Hepatocyte (in vitro differentiated cells): ENCODE measurements at regions not wholly inside any gene's neighbourhood (a gene's known extent, or its start where the extent isn't known, plus 50 kb on each side); places are given as distances from the start of the nearest gene placed in this dataset.

Source experiments
- DNase-seq: peaks from one replicate; pipeline ENCODE4 v3.0.0-alpha.2; 2016; ENCODE audit warnings: low spot score
- H2AFZ ChIP-seq: fragments of 200-600 bp; sonication (generic); 2 replicates; pipeline ENCODE4 v1.6.0; 2016; ENCODE audit warnings: antibody characterized with exemption, mild to moderate bottlenecking
- H3K27ac ChIP-seq: fragments of 200-600 bp; sonication (generic); 2 replicates; pipeline ENCODE4 v1.5.1; 2016; ENCODE audit warnings: mild to moderate bottlenecking
- H3K27me3 ChIP-seq: fragments of 200-600 bp; sonication (generic); 2 replicates; pipeline ENCODE4 v1.6.1; 2016
- H3K36me3 ChIP-seq: fragments of 200-600 bp; sonication (generic); replicated peaks from 2 replicates; pipeline ENCODE4 v1.5.1; 2016; ENCODE audit warnings: low read depth; ENCODE audit not compliant: insufficient read depth
- H3K4me1 ChIP-seq: fragments of 200-600 bp; sonication (generic); 2 replicates; pipeline ENCODE4 v1.5.1; 2016; ENCODE audit warnings: mild to moderate bottlenecking, moderate library complexity; ENCODE audit not compliant: insufficient read depth
- H3K4me2 ChIP-seq: fragments of 200-600 bp; sonication (generic); 2 replicates; pipeline ENCODE4 v1.6.0; 2016
- H3K4me3 ChIP-seq: fragments of 200-600 bp; sonication (generic); 2 replicates; pipeline ENCODE4 v1.5.1; 2016; ENCODE audit warnings: mild to moderate bottlenecking
- H3K79me2 ChIP-seq: fragments of 200-600 bp; sonication (generic); 2 replicates; pipeline ENCODE4 v1.6.0; 2017; ENCODE audit warnings: mild to moderate bottlenecking
- H3K9me2 ChIP-seq: fragments of 200-600 bp; sonication (generic); replicated peaks from 2 replicates; pipeline ENCODE4 v1.6.0; 2017; ENCODE audit warnings: mild to moderate bottlenecking; ENCODE audit not compliant: insufficient read depth
- H3K9me3 ChIP-seq: fragments of 200-600 bp; sonication (generic); 2 replicates; pipeline ENCODE4 v1.5.1; 2016; ENCODE audit warnings: low read depth, mild to moderate bottlenecking
- H4K20me1 ChIP-seq: fragments of 200-600 bp; sonication (generic); 2 replicates; pipeline ENCODE4 v1.6.0; 2016; ENCODE audit warnings: mild to moderate bottlenecking; ENCODE audit not compliant: insufficient read depth, poor library complexity, severe bottlenecking
- CTCF ChIP-seq: fragments of 200-600 bp; sonication (generic); IDR thresholded peaks from 2 replicates; pipeline ENCODE4 v1.5.1; 2016; ENCODE audit warnings: antibody characterized with exemption, mild to moderate bottlenecking; ENCODE audit not compliant: poor library complexity
- EZH2 ChIP-seq: fragments of 200-600 bp; sonication (generic); IDR thresholded peaks from 2 replicates; pipeline ENCODE4 v1.6.1; 2016; ENCODE audit warnings: antibody characterized with exemption, mild to moderate bottlenecking, borderline replicate concordance
- EZH2phosphoT487 ChIP-seq: fragments of 200-600 bp; sonication (generic); IDR thresholded peaks from one replicate; pipeline ENCODE4 v1.6.1; 2018; ENCODE audit warnings: antibody characterized with exemption, mild to moderate bottlenecking, low read depth, moderate library complexity; ENCODE audit not compliant: unreplicated experiment, severe bottlenecking
- WGBS: methylation state at CpG from one replicate; pipeline ENCODE4 v1.1.6; 2016; ENCODE audit warnings: low lambda C conversion rate; ENCODE audit errors: missing lambda C conversion rate; 5-methylcytosine and 5-hydroxymethylcytosine counted together

- Histone ChIP-seq H3K4me1 (no peaks in the 10 kb centered on the region), H2AFZ (no peak overlapping the region), H3K27ac (no peak overlapping the region), H3K9me2 (no peaks in the 10 kb centered on the region), H4K20me1 (no peaks in the 10 kb centered on the region), H3K9me3 (no peaks in the 10 kb centered on the region), H3K4me2 (no peak overlapping the region), H3K79me2 (no peaks in the 10 kb centered on the region), H3K36me3 (no peaks in the 10 kb centered on the region), H3K4me3 (no peak overlapping the region), H3K27me3 (no peaks in the 10 kb centered on the region)
- no peak for TF ChIP-seq CTCF
- no peak for TF ChIP-seq EZH2phosphoT487
- TF ChIP-seq EZH2, result no peak
- no peak for DNase-seq
Observed at GRCh38 chr7:46428295-46428694, 507.2 kb upstream of the IGFBP3 start.

- Histone ChIP-seq H3K9me2 (no peaks in the 10 kb centered on the region), H4K20me1 (no peaks in the 10 kb centered on the region), H3K9me3 (no peaks in the 10 kb centered on the region), H3K27ac (no peak overlapping the region), H3K4me2 (no peak overlapping the region), H3K4me3 (no peak overlapping the region), H3K36me3 (no peaks in the 10 kb centered on the region), H3K27me3 (no peaks in the 10 kb centered on the region), H3K4me1 (peaks cover 5% of the 10 kb centered on the region), H3K79me2 (no peaks in the 10 kb centered on the region), H2AFZ (no peak overlapping the region)
- no peak for DNase-seq
- no peak for TF ChIP-seq EZH2
- WGBS, result 75% methylated on average over 1 of the region's 1 CpG
Observed at GRCh38 chr7:46424934-46425333, 503.9 kb upstream of the IGFBP3 start.

GRCh38 chr7:46421441-46422230, 500.6 kb upstream of the IGFBP3 start:
- Histone ChIP-seq H3K9me2 (no peaks in the 10 kb centered on the region), H3K36me3 (no peaks in the 10 kb centered on the region), H3K4me2 (no peak overlapping the region), H3K4me1 (peaks cover 5% of the 10 kb centered on the region), H3K9me3 (no peaks in the 10 kb centered on the region), H3K27ac (no peak overlapping the region), H3K79me2 (no peaks in the 10 kb centered on the region), H3K27me3 (no peaks in the 10 kb centered on the region), H4K20me1 (no peaks in the 10 kb centered on the region), H2AFZ (no peak overlapping the region), H3K4me3 (no peak overlapping the region)
- 64% methylated on average over 2 of the region's 2 CpGs for WGBS
- no peak for DNase-seq
- TF ChIP-seq EZH2phosphoT487 (no peak), CTCF (no peak), EZH2 (no peak)

GRCh38 chr7:46414946-46415345, 493.9 kb upstream of the IGFBP3 start:
- Histone ChIP-seq H4K20me1 (no peaks in the 10 kb centered on the region), H2AFZ (no peak overlapping the region), H3K27me3 (no peaks in the 10 kb centered on the region)

More at GRCh38 chr7:46414946-46415345, 493.9 kb upstream of the IGFBP3 start:
- no peak overlapping the region for H3K4me3 ChIP-seq
- no peak overlapping the region for H3K27ac ChIP-seq
- no peaks in the 10 kb centered on the region for H3K79me2 ChIP-seq
- H3K4me2 ChIP-seq, result no peak overlapping the region
- no peak for DNase-seq
- no peak for TF ChIP-seq EZH2phosphoT487
- no peak for TF ChIP-seq CTCF
- no peak for TF ChIP-seq EZH2
- H3K36me3 ChIP-seq, result no peaks in the 10 kb centered on the region
- no peaks in the 10 kb centered on the region for H3K9me2 ChIP-seq
- no peaks in the 10 kb centered on the region for H3K4me1 ChIP-seq
- WGBS, result 40% methylated on average over 2 of the region's 2 CpGs
- no peaks in the 10 kb centered on the region for H3K9me3 ChIP-seq
